ENCODE measurements at regions not wholly inside any gene's neighbourhood (a gene's known extent, or its start where the extent isn't known, plus 50 kb on each side); places are given as distances from the start of the nearest gene placed in this dataset.
"Not testable (repeated sequence)": the region's sequence is repeated elsewhere in the genome, so short reads cannot be mapped to it uniquely, and the experiment has no call there.

- no peak for DNase-seq
These were observed 130.6 kb upstream of the FHIT start for GRCh38 chr3:61381745-61382392.

- peak; percentile 5 for DNase-seq
These were observed 136.6 kb upstream of the FHIT start for GRCh38 chr3:61387817-61388216.

- DNase-seq: not testable (repeated sequence)
These were observed 142.3 kb upstream of the FHIT start for GRCh38 chr3:61393480-61393947.

DNA sequence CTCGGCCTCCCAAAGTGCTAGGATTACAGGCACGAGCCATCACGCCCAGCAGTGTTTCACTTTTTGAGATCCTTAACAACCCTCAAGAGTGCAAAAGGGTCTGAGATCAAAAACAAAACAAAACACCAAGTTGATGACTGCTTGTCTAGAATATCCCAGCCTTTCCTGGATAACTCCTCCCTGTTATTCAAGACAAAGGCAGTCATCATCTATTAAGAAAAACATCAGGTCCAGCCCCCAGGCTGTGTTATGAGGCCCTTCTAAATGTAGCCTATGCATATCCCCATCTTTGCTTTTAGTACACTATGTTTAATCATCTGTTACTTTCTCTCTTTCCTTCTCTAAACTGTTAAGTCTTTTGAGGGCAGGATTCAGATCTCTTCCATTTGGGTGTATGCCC is 150.1 kb upstream of the FHIT start:
- DNase-seq: no peak

GRCh38 chr3:61407397-61407796 is 154.0 kb upstream of the PTPRG start:
- DNase-seq: no peak

GRCh38 chr3:61409638-61410037 is 151.7 kb upstream of the PTPRG start:
- no peak for DNase-seq

GRCh38 chr3:61410358-61410757 is 151.0 kb upstream of the PTPRG start:
- not testable (repeated sequence) for DNase-seq

DNA sequence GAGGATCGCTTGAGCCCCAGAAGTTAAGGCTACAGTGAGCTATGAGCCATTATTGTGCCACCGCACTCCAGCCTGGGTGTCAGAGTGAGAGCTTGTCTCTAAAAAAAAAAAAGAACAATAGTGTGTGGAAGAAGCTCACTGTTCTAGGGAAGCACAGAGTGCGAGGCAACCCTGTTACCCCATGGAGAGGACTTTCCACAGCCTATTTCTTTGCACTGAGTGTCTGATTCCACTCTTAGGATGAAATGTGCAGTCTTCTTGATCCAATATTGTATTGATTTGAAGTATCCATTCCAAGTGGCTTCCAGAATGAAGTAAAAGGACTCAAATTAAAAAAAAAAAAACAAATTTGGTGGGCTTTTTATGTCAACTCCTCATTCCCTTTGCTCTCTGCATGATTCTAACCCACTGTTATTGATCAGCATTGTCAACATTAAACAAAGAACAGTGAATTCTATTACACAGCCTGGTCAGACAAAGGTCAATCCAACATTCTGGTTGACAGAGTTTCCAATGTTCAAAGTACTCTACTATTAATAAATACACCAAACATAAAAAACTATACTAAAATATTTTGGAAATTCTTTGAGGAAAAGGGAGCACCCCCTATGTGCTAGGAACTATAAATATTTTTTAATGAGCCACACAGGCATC is 150.2 kb upstream of the PTPRG start:
- DNase-seq: no peak

GRCh38 chr3:61414456-61414855 is 146.9 kb upstream of the PTPRG start:
- no peak for DNase-seq

GRCh38 chr3:61415201-61415600 is 146.2 kb upstream of the PTPRG start:
- no peak for DNase-seq

GRCh38 chr3:61416618-61417017 is 144.8 kb upstream of the PTPRG start:
- no peak for DNase-seq

DNA sequence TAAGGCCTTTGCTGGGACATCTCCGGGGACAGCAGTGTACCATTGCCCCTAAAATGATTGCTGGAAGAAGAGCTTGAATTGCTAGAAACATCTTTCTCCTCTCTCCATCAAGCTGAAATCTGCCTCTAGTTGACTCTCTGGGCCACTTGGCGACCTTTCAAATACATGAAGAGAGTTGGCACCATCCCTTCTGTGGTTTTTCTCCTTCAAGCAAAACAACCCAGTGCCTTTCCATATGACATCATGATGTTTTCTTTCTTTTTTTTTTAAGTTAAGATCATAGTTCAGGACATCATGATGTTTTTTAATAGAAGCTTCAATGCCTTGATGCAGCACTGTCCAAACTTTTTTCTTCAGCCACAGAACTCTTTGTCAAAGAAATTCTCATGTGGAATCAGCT is 144.0 kb upstream of the PTPRG start:
- DNase-seq: no peak

GRCh38 chr3:61420136-61420759 is 141.1 kb upstream of the PTPRG start:
- no peak for DNase-seq

DNA sequence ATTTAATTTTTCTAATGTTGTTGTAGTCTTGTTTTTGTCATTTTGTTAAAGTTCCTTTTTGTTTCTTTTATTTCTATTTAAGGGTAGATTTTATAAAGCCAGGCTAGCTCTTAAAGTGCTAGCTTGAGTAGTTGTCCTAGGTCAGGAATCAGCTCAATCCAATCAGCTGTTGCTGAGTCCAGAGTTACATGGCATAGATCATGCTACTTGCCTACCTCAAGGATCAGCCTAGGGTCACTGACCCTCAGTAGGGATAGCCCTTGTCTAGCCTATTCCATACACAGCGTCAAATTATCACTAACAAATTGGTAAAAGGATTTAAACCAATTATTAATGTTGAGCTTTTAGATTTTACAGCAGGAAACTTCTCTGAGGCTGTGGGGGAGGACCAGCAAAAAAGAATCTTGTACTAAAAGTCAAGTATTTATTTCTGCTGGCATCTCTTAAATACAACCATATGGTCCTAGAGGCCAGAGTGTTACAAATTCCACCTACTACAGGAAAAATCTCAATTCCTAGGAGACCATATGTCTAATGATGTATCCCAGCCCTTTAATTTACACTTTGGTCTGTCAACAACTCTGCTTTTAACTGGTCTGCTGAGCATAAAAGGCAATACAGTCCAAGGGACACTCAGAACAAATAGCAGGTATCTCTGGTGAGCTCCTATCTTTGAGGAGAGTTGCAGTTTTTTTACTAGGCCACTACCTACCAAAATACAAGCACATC is 138.3 kb upstream of the PTPRG start:
- no peak for DNase-seq

GRCh38 chr3:61425356-61425755 is 136.0 kb upstream of the PTPRG start:
- DNase-seq: no peak

DNA sequence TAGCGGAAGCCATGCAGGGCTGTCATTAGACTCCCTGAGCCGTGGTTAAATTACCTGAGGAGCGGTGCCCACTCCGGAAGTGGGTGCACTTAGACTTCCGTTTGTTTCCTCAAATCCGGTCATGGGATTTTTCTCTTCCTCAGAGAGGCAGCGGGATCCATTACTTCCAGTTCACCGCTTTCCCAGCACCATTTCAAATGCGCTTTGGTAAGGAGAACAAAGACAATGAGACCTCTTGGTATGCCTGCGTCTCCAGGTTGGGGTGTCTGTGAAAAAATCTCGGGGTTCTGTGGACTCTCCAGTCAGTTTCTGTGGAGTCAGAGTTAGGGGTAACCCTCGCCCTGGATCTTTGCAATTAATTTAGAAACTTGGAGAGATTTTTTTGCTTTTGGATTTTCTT is 132.3 kb upstream of the PTPRG start:
- no peak for DNase-seq

DNA sequence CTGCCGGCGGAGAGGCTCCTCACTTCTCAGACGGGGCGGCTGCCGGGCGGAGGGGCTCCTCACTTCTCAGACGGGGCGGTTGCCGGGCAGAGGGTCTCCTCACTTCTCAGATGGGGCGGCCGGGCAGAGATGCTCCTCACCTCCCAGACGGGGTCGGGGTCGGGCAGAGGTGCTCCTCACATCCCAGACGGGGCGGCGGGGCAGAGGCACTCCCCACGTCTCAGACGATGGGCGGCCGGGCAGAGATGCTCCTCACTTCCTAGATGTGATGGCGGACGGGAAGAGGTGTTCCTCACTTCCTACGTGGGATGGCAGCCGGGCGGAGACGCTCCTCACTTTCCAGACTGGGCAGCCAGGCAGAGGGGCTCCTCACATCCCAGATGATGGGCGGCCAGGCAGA is 126.5 kb upstream of the PTPRG start:
- not testable (repeated sequence) for DNase-seq

DNA sequence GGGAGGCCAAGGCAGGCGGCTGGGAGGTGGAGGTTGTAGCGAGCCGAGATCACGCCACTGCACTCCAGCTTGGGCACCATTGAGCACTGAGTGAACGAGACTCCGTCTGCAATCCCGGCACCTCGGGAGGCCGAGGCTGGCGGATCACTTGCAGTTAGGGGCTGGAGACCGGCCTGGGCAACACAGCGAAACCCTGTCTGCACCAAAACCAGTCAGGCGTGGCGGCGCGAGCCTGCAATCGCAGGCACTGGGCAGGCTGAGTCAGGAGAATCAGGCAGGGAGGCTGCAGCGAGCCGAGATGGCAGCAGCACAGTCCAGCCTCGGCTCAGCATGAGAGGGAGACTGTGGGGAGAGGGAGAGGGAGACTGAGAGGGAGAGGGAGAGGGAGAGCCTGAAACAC is 126.0 kb upstream of the PTPRG start:
- not testable (repeated sequence) for DNase-seq

DNA sequence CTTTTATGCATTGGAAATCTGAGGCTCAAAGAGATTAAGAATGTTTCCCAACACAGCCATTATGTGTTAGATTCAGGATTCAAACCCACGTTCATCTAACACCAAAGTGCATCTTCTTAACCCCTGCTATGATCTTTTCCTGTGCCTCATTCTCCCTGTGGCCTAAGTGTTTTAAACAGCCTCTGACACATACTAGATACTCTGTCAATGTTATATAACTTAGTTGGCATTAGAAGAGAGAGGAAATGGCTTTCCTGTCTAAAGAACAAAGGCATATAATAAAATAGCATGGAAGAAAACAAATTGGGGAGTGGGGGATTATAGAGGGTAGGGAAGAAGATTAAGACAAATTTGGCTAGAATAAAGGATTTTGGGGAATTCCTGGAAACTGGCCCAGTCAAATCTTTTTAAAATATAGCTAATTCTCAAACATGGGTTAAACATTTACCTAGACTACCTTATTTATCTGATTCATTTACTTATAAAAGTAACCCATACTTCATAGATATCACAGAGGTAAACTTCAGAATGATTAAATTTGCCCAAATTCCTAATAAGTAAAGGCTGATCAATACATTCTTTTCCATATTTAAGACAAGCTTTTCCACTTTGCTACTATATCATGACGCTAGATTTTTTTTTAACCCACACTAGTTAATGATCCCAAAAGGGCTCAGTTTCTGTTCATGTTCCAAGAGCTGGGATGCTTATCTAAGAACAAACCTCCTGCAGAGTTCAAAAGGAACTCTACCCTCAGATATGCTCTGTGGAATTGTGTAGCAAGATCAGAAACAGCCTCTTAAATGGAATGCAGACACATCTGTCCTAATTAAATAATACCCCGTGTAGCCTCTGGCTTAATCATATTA is 122.9 kb upstream of the PTPRG start:
- no peak for DNase-seq

DNA sequence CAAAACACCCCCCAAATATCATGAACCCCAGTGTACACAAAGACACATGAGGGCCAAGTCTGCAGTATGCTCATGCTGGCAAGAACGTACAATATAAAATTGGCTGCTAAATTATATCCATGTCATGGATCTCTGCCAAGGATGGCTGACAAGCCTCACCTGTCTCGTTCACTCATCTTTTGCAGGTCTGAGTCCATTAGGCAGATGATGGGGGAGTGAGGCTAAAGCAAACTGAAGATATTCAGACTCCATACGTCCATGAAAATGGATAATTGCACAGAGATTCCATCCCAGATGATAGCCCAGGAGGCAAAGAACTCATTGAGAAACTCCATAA is 122.3 kb upstream of the PTPRG start:
- no peak for DNase-seq

DNA sequence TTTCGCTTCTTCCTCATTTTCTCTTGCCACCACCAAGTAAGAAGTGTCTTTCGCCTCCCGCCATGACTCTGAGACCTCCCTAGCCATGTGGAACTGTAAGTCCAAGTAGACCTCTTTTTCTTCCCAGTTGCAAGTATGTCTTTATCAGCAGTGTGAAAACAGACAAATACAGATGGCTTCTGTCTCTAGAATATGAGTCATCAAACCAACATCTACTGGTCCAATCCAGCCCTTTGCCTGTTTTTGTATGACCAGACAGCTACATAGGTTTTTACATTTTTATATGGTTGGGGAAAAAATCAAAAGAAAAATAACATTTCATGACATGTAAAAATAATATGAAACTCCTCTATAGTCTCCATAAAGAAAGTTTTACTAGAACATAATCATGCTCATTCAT is 118.7 kb upstream of the PTPRG start:
- no peak for DNase-seq

- no peak for DNase-seq
These were observed 117.5 kb upstream of the PTPRG start for GRCh38 chr3:61443886-61444285.

DNA sequence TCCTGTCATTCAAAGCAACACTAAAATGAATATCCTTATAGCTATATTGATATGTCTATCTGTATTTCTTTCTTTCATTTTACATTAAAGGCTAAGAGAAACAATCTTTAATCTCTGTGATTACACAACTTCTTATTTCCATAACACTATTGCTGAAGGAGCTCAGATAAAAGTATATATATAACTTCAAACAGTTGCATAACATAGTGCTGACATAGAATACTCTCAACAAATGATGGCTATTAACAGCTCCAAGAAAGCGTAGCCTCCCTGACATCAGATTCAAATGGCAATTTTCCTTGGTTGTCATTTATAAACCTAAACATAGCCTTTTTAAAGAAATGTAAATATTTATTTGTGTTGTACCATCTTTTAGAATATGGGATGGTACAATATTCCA is 116.6 kb upstream of the PTPRG start:
- DNase-seq: no peak

Data from stimulated activated CD4-positive, alpha-beta T cell treated with anti-CD3 and anti-CD28 coated beads, Interleukin-1b, Interleukin-23, amount 100 ng/mL, for 48 hours (primary cell).